HG03103 (cell line): ENCODE measurements at regions not wholly inside any gene's neighbourhood (a gene's known extent, or its start where the extent isn't known, plus 50 kb on each side); places are given as distances from the start of the nearest gene placed in this dataset.

Source experiments
- ATAC-seq: cut with Tn5 transposase; IDR thresholded peaks from one replicate; pipeline ENCODE4 v1.9.1; 2021; ENCODE audit warnings: low read depth; ENCODE audit not compliant: unreplicated experiment

GRCh38 chr10:90435296-90435695 lies 422.5 kb downstream of the HTR7 start:
- no peak for ATAC-seq

DNA sequence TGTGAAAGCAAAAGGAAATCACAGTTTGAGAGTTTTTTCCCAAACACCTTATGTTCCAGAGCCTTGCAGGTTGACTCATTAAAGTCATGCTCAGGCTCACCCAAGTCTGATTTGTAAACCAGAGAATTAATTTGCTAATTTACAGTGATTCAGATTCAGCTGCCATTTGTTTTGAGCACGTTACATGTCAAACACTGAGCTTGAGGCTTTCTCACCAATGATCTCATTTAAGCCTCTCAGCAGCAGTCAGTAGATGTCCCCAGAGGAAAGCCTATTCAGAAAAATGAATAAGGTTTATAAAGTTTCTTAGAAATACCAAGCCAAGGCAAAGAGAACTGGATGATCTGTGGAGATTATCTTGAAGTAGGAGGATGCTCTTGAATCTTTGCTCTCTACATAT lies 420.4 kb downstream of the HTR7 start:
- ATAC-seq = no peak

DNA sequence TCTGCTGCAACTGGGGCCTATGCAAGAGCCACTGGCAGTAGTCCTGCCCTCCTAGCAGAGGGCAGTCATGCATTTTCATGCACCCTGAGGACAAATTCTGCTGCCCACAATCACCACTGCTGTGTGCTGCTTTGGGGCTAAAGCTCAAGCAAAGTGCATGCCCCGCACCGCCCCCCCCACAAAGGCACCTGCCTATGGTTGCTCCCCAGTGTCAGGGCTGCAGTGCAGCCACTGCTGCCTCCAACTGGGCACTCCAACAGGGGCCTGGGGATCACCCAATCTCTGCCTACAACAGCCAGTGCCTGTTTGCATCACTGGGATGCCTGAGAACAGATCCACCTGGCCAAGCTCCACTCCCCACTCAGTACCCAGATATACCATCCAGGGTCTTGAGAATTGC lies 417.0 kb downstream of the HTR7 start:
- ATAC-seq = no peak

GRCh38 chr10:90443342-90443741 lies 414.5 kb downstream of the HTR7 start:
- ATAC-seq = no peak

- ATAC-seq = no peak
These were observed 410.0 kb downstream of the HTR7 start for GRCh38 chr10:90447831-90448230.

DNA sequence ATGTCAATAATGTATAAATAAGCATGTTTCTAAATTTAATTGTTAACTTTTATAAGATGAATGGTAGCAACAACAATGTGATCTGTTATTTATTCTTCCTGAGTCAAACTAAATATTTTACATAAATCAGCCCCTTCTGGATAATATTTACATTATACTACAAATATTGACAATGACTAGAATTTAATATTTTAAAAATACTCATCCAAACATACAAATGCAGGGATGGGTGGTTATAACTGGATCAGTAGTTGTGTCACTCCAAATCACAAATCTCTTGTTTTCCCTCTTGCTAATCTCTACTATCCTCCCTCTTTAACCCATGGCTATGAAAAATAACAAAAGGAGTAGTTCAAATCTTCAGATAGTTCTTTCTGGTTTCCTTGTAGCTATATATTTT lies 407.0 kb downstream of the HTR7 start:
- ATAC-seq = no peak

DNA sequence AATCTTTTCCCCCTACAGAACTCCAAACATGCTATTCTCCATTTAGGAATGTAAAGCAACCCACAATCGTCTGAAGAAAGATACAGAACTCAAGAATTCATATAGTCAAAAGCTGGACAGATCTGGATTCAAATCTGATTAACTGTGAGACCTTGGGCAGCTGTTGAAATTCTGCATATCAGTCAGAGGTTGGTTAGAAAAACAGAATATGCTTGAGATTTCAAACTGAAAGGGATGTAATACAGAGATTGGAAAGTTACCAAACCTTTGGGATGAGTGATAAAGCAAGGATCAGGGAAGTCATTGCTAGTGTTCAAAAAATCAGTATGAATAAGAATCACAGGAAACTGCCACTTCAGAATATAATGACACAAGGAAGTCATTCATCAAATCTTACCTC lies 406.6 kb downstream of the HTR7 start:
- no peak for ATAC-seq

DNA sequence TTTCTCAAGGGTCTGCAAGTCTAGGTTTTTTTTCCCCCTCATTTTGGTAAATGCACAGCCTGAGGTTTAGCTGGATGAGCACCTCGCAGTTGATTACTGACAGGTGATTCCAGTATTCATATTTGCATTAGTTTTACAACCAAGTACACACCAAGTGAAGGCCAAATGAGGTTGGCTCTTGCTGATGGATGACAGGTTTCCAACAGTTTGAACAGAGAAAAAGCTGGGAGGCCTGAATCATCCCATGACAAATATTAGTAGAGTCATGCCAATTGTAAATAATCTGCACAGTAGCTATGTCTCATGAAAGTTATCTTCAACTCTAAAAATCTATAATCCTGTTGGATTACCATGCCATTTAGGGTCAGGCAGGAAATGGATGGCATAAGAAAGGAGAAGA lies 399.8 kb downstream of the HTR7 start:
- ATAC-seq = no peak

GRCh38 chr10:90458571-90458970 lies 399.3 kb downstream of the HTR7 start:
- no peak for ATAC-seq

DNA sequence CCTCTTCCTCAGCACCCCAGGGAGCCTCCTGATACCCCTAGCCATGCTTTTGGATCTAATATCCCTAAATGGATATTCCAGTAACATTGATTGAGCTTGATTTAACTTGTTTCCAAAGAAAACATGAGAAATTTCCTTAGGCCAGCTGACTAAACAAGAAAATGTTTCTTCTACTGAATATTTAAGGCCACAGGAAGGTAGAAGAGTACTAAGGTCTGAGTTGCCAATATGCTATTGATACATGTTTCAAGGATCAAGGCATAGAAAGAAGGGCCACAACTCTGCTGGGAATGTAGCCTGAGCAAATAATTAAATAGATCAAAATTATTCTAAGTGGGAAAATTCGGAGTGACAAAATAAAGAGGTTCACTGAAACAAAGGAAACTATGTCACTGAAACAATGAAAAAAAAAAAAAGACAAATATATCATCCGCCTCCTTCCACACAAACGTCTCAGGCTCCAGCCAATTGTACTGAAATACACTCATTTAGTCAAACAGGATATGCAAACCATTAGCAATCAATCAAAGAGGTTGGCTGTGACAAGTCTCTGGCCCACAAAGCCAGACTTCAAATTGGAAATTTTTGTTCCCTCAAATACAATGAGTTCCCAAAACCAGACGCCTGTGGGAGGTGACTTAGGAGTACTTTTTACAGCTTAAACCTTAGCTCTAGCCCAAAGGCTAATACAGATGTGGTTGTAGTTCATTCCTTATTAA lies 396.2 kb downstream of the HTR7 start:
- no peak for ATAC-seq

DNA sequence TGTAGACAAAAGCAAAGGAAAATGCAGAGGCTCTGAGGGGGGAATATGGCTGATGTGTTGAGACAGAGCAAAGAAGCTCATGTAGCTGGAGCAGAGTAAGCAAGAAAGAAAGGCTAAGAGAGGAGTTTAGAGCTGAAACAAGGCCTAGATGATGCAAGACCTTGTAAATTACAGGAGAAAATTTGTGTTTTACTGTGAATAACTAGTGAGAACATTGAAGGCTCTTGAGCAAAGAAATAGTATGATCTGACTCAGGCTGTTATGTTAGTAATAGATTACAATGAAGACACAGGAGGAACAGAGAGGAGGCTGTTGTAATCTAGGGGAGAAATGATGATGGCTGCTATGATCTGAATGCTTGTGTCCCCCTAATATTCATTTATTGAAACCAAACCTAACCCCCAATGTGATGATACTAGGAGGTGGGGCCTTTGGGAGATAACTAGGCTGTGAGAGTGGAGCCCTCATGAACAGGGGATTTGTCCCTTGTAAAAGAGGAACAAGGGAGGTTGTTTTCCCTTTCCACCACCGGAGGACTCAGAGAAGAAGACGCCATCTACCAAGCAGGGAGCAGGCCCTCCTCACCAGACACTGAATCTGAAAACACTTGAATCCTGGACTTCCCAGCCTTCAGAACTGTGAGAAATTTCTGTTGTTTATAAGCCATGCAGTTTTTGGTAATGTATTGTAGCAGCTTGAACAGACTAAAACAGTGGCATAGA lies 394.9 kb downstream of the HTR7 start:
- ATAC-seq = no peak

- ATAC-seq = no peak
These were observed 393.5 kb downstream of the HTR7 start for GRCh38 chr10:90464329-90464728.

GRCh38 chr10:90470966-90471365 lies 386.9 kb downstream of the HTR7 start:
- no peak for ATAC-seq

DNA sequence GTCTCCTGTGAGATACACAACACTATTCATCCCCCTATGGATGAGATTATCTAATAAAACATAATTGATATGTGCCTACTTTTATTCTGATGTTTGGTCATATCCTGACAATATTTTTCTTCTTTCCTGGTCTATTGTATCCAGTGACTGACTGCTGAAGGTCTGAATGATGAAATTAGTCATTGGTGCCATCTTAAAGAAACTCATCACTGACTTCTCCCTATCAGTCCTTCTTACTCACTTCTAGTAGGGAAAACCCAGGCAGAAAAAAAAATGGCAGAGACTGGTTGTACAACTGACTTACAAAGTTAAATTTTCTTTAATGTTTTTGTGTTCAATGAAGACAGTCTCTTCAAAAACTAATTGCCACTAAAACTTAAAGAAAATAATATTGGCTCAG lies 377.4 kb downstream of the HTR7 start:
- no peak for ATAC-seq

DNA sequence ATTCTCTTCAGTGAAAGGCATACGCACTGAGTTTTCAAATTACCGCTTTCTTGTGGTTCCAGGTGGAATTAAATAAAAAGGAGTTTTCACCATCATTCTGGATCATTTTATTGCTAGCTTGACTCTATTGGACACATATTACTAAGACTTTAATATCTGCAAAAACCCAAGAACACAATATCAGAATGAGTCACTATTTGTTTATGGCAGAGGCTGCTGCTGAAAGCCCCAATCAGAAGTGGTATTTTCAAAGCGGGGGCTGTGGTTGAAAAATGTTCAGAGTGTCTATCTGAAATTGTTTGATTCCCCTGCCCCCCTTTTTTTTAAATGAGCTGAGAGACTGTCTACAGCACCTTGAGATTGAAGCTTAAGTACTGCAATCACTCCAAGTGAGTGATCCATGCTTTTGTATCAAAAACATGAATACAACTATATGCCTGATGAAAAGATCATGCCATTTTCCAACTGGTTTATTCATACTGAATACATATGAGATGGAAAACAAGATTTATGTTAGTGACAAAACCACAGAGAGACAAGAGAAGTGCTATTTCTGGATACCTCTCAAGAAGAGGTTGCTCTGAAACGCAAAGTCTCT lies 376.4 kb downstream of the HTR7 start:
- ATAC-seq = no peak

GRCh38 chr10:90484518-90484917 lies 373.3 kb downstream of the HTR7 start:
- no peak for ATAC-seq

GRCh38 chr10:90494183-90494582 lies 363.7 kb downstream of the HTR7 start:
- ATAC-seq = no peak

- no peak for ATAC-seq
These were observed 353.7 kb downstream of the HTR7 start for GRCh38 chr10:90504172-90504571.

DNA sequence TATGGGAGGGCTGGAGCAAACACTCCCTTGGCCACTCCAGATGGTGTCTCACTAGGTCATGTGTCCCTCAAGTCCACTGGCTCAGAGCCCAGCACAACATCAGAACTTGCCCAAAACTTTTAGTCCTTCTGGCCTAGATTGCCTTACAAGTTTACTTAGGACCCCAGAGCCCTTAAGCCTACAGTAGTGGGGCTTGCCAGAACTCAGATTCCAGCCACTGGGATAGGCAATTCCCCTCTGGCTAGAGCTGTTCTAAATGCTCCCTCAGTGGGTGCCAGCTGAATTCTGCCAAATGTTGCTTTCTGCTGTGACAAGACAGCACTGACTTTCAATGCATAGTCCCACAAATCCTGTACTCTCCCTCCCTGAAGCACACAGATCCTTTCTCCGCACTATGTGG lies 331.1 kb downstream of the HTR7 start:
- no peak for ATAC-seq

DNA sequence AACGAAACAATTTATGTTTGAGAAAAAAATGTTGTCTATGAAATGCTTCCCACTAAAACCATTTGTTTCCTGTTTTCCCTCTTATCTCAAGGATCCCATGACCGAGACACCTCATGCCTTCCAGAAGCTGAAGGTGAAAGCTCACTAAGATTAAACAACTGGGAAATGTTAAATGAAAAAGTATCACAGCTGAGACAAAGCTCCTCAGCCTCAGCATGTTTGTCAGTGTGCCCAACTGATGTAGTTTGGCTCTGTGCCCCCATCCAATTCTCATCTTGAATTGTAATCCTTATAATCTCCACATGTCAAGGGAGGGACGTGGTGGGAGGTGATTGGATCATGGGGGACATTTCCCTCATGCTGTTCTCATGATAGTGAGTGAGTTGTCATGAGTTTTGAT lies 327.3 kb downstream of the HTR7 start:
- ATAC-seq = no peak

DNA sequence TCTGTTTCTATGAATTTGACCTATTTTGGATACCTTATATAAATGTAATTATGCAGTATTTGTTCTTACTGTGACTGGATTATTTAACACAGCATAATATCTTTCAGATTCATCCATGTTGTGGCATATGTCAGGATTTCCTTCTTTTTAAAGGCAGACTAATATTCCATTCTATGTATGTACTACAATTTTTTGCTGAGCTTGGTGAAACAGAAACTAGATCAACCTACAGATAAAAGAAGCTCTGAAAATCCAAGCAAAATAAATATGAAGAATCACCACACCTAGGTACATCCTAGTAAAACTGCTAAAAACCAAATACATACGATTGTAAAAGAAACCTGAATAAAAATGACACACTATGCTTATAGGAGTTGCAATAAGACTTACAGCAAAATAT lies 300.5 kb downstream of the HTR7 start:
- ATAC-seq = no peak

GRCh38 chr10:90560331-90560730 lies 297.5 kb downstream of the HTR7 start:
- no peak for ATAC-seq
